ENCODE measurements at regions not wholly inside any gene's neighbourhood (a gene's known extent, or its start where the extent isn't known, plus 50 kb on each side); places are given as distances from the start of the nearest gene placed in this dataset.

DNA sequence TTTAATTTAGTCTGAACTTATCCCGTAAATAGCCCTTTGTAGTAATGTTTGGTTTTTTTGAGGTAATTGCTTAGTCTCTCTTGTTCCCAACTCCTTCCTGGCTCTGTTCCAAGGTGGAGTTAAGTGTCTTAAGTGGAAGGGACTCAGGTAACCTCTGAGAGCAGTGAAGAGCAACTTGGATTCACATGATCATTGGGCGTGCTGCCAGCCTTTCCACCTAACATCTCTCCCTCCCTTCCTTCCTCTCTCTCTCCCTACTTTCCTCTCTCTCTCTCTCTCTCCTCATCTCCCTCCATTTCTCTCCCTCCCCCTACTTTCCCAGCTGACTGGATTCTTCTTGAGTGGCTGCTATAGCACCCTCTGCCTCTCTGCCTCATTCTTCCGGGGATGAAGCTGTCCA, 232.9 kb upstream of the SASH1 start:
- DNase-seq: no peak

DNA sequence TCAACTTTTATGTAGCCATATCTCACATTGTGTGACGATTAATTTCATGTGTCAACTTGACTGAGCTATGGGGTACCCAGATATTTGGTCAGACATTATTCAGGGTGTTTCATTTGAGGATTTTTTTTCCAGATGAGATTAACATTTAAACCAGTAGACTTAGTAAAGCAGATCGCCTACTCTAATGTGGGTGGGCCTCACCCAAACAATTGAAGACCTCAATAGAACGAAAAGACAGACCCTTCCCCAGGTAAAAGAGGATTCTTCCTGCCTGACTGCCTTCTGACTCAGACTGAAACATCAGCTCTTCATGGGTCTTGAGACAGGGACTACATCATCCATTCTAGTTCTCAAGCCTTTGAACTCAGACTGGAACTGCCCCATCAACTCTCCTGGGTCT, 231.7 kb upstream of the SASH1 start:
- DNase-seq: no peak

DNA sequence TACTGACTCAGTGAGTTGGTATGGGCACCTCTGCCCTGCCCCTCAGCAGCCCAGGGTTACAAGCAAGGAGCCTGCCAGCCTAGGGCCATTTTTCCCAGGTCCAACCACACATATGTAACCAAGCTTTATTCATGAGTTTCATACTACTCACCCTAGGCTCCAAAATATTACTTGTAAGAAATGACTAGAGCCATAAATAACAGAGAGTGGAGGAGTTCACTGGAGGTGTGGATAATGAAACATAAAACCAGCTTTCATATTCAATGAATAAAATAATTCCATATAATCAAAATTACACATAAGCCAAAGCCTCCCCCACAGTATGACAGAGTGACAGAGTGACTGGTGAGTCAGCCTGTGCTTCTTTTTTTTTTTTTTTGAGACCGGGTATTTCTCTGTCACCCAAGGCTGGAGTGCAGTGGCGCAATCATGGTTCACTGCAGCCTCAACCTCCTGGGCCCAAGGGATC, 229.8 kb upstream of the SASH1 start:
- no peak for DNase-seq

DNA sequence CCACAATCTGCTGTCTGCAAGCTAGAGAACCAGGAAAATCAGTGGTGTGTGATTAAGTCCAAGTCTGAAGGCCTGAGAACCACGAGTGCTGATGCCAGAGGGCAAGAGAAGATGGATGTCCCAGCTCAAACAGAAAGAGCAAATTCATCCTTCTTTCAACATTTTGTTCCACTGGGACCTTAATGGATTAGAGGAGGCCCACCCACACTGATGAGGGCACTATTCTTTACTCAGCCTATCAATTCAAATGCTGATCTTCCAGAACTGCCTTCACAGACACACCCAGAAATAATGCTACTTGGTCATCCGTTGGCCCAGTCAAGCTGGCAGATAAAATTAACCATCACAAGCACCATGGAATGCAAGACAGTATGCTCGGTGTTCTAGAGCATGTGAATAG, 226.6 kb upstream of the SASH1 start:
- no peak for DNase-seq

DNA sequence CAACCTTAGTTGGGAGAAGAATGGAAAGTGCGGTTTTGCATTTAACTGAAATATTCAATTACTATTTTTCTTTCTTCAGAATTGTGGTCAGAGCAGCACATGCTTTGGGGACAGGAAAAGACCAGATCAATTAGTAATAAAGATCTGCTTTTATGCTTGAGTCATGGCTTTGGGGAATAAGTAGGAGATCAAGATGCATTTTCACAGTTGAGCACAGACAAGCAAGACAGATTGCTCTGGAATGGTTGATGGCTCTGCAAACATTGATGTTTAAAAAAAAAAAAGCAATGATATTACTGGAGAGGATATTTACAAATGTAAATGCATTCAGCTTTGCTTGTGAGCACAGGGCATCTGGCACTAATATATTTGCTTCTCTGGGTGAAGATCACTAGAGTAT, 224.4 kb upstream of the SASH1 start:
- DNase-seq: no peak

DNA sequence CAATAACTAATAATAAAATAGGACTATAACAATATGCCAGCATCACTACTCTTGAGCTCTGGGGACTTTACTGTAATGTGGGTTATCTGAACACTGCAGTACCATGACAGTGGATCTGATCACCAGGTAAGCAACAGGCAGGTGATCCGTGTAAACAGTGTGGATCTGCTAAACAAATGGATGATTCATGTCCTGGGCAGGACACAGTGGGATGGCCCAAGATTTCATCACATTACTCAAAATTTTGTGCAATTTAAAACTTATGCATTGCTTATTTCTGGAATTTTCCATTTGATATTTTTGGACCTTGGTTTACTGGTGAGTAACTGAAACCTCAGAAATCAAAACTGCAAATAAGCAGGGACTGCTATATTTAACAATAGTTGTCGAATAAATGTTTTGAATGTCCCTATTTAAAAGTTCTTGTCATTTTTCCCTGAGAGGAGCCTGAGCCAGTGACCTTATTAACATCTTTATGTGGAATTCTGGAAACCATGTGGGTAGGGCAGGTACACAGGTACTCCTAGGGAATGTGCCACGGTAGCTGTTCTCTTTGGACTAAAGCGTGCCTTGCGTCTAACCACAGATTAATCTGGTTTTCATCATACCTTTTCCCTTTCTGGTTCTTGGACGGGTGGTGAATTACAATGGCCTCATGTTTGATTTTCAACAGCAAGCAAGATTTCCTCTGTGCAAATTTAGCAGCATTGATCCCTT, 214.5 kb upstream of the SASH1 start:
- DNase-seq: no peak

DNA sequence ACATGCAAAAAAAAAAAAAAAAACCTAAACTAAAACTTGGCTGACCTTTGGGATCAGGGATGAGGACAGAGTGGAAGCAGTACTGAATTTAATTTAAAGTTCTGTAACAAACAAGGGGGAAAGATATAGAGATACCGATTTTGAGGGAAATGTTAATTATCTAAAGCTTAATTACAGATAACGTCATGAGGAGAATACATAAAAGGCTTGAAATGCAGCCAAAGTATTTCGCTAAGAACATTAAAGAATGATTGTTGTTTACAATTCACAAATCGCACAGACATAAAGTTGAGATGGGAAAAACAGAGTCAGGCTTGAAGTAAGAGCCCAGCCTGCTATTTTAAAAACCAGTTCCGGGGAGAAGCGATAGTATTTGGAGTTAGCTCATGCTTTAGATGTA, 208.0 kb upstream of the SASH1 start:
- no peak for DNase-seq

DNA sequence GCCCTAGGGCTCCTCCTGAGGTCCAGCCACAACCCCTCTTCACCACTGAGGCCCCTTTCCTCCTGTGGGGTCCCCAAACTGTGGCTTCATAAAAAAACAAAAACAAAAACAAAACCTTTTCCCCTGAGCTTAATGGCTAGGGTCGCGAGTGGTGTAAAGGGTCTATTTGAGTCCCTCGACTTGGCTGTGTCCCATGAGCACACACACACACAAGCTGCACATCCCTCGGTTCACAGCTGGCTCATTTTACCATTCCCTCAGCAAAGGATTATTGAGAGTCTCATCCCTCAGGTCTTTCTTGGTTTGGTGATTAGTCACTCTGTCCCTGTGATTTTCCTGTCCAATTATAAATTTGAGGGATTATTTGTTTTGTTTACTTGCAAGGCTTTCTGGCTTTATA, 206.1 kb upstream of the SASH1 start:
- no peak for DNase-seq

DNA sequence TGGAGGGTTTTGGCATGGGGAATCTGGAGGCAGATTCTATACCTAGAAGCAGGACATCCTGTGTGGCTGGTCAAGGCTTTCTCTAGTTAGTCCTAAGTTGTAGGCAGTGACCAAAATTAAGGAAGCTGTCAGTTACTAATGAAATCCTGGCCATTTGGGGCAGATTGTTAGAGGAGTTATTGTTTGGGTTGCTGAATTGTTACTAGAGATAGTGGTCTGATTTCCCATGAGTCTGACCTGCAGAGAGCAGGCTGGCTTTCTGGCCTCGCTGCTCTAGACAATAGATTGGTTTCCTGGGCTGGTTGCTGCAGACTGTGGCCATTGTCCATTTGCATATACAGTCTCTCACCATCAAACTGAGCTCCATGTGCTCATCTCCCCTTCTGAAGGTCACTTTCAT, 205.0 kb upstream of the SASH1 start:
- no peak for DNase-seq

DNA sequence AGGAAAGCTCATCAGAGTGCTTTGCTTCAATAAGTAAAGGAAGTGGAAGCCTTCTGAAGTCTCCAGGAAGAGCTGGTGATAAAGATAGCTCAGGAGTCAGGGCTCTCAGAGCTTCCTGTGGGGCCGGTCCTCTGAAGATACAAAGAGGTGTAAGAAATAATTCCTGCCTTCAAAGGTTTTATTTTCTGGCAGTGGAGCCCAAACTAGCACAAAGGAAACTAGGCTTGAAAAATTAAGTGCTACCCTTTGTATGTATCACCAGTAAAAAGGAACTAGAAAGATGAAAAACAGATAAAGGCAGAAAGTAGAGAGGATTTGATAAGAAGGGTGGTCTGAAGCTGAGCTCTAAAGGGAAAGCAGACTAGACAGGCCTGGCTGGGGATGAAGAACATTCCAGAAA, 204.1 kb upstream of the SASH1 start:
- DNase-seq: no peak

DNA sequence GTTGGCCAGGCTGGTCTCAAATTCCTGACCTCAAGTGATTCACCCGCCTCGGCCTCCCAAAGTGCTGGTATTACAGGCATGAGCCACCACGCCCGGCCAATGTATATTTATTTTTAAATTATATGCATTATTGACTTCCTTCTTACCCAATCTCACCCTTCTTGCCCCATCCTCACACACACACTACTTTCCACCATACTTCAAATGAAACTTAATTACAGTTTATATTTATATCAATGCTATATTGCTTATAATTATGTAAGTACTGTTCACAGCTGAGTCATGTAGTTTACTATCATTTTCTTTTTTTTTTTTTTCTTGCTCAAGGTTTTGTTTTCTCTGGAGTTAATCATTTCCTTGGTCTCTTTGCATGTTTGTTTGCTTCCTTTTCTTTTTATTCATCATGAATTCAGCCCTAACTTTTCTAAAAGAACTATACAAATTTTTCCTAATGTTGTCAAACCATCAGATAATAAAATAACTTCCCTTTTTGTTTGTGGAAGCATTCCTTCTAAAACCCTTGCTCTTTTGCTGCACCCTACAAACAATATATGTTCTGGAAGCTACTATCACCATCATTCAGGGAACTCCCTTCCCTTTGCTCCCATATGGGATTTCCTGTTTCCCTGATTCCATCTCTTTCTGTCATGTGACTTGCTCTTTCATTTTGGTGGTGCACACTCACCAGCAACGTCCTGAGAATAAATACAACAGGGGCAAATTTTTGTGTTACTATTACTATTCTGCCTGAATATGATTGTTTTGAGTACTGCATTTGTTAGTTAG, 201.7 kb upstream of the SASH1 start:
- no peak for DNase-seq

DNA sequence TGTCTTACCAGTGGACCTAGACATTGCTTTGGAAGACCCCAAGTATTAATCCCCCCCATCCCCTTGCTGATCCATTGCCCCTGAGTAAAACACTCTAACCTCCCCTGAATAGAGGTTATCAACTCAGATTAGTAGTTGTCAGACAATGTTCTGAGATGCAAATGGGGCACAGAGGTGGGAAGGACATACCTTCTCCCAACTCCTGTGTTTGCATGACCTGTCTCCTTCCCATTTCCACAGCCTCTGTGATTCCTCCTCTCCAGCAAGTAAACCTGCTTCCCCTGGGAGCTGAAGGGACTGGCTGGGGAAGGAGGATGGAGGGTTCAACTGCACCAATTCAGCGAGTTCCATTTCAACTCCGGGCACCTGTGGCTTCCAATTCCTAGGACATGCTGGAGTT, 199.8 kb upstream of the SASH1 start:
- no peak for DNase-seq

DNA sequence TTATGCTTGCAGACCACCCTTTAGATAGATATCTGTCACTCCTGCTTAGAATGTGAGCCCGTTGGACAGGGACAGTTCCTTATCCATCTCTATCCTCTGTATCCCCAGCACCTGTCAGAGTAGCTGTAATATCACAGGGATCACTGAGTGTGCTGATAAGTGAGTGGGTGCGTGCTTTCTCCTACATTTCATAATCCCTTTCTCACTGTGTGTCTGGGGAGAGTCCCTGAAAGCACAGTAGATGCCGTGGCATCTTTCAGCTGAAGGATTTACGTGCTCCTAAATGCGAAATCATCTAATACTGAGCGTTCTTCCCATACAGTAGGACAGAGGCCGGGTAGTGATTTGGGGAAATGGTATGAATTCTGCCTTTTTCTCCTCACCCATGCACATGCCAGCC, 198.9 kb upstream of the SASH1 start:
- no peak for DNase-seq

DNA sequence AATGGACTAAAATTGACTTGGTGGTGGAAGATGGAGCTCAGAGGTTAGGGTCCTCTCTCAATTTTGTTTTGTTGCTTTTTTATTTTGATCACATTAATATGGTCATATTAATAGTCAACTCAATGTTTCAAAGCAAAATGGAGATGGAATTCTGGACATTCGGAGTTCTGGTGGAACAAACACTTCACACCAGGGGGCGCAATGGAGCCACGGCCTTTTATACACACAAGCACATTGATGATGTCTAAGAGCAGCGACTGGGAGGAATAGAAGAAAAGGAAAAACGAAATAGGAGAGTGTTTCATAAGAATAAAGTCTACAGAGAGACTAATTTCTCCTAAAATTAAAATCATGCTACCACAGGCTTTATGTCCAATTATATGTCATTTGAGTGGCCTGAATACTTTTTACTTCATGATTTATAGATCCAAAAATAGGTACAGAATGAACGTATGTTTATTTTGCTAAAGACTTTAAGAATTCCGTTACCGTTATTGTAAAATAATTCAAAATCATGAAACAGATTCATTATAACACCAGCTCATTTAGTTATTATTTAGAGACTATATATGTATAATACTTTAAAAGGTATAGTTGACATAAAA, 197.6 kb upstream of the SASH1 start:
- peak; percentile 78 for DNase-seq

DNA sequence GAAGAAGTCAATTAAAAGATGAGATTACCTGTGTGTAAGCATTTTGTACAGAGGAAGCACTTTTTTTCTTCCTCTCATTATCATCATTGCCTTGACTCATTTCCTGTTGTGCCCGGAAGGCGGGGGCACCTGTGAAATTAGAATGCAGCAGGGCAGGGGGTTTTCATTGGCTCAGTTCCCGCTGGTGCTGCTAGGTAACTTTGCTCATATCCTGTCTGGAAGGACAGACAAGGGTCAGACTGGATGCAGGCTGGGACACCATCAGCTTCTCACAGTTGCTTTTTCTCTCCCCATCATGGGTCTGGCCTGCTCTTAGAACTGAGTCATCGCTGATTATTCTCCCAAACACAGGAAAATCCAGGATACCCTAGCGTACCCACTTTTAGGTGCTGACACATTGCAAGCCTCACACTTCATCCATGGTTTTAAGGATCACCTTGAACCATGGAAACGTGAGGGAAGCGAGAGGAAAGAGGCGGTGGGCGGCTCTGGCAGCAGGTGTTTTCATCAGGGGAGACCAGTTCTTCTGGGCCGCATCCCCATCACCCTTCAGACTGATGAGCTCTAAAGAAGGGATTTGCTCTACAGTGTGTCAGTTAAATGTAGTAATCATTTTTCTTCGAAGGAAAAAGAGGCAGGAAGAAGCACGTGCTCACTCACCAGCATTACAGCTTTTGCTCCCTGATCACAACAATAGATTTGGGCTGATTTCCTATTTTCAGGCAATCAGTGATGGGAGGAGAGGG, 195.7 kb upstream of the SASH1 start:
- peak; percentile 1 for DNase-seq

DNA sequence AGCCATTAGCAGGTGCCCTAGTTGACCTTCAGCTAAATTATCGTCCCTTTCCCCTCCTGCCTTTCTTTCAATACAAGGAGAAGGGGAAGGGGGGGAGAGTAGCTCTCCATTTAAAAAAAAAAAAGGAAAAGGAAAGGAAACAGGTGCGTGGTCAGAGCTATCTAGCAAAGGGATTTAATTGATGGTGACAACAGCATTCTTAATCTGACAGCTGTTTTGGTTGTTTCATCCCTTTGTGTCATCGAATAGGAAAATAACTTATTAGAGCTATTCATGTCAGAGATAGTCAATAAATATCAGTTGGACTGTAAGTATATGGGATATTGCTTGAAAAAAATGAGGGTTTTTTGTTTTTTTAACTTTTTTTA, 195.2 kb upstream of the SASH1 start:
- DNase-seq: no peak

DNA sequence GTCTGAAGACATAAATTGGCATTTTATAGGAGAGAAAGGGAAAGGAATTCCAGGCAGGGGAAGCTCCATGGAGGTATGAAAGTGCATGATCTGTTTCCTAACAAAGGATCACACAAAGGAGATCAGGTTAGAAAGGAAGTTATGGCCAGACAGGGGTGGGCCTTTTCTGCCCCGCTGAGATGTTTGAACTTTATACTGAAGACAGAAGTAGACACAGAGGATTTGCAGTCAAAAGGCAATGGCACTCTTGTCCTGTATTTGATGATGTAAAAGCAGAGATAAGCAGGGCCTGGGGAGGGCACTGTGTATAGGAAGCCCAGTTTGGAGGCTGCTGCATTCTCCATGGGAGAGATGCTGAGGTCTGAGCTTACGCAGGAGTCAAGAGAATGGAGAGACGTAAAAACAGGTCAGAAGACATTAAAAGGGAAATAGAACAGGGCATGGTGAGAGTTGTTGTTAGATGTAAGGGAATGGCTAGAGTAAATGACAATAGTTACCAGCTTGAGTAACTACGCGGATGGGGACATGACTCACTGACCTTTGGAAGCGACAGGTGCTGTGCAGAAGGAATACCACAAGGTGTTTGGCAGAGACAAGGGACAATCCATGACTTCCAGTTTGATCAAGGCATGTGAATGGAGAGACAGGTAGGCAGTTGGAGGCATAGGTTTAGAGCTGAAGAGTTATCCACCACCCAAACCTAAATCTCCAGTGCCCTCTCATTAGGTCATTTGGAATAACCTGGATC, 190.6 kb upstream of the SASH1 start:
- DNase-seq: no peak

DNA sequence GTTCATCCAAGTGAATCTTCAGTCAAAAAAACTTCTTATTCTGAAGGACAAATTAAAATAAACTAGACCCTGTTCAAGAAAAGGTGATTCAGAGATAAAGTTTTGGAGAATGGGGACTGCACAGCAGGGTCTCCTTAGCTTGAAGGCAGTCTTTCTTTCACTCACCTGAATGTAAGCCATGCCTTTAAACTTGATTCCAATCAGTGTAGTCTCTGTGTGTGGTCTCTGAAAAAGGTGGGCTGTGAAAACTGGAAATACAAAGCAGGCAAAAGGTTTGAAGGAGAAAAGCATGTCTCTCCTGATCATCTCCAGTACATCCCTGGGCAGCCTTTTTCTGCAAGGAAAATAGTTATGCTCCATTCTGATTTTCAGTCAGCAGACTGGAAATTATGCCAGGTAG, 188.0 kb upstream of the SASH1 start:
- no peak for DNase-seq

DNA sequence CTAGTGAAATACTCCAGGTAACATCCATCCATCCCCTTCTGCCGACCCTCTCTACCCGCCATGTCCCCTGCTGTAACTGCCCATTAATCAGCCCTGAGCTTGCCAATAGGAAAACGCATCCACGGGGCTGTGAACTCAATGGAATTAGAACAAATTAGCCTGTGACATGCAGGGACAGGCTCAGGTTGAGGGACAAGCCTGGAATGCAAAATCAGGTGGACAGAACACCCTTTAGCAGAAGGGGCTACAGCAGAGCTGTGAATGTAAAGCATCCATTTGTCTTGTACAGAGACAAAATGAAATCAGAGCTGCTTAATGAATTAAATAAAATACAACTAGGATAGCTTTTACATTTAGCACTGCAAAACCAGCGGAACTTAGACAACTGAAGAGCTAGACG, 187.3 kb upstream of the SASH1 start:
- DNase-seq: no peak

DNA sequence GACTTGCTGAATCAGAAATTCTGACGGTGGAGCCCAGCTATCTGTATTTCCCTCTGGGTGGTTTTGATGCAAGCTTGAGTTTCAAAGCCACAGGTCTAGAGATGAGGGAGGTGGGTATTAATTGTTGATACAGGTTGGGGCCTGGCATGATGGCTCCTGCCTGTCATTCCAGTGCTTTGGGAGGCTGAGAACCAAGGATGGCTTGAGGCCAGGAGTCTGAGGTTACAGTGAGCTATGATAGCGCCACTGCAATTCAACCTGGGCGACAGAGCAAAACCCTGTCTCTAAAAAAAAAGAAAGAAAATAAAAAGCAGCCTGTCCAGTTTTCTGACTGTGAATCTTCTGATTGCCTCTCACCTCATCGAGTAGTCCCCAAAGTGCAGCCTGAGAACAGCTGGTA, 184.8 kb upstream of the SASH1 start:
- DNase-seq: no peak

DNA sequence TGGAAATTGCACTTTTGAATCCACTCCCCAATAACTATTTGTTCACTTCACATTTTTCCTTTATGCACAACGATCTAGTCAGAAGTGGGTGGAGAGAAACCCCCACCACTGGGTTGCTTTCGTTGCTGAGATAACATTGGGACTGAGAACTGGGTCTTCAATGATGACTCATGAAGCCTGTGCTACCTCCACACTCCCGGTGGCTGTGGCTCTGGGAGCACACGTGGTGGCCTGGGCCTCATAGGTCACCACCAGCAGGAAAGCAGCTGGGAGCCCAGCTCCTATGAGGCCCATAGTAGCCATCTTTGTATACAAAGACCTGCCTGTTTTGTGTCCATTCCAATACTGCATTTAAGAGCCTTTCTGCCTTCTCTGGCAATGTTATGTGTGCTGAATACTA, 178.0 kb upstream of the SASH1 start:
- no peak for DNase-seq

DNA sequence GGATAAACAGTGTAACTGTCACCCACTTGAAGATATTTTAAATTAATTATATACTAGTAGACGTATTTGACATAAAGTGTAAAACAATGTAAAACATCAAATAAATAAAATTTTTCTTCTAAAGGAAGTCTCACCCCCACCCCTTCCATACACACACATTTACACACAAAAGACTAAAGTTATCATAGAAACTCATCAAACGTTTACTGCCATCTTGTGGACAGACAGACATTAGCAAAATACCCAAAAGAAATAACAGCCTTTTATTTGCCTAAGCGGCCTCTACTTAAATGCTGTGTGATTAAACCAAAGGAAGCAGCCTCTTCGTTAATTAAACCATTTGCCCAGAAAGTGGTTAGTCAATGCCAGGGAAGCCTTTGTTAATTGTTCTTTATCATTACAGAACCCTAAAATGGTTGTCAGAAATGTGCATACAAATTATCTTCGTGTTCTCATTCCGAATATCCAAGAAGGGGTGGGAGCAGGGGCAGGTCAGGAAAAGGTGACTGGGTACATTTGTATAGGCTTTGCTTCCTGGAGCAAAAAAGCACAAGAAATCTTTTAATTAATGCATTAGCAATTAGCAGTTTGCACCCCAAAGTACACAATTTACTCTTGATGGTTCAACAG, 176.2 kb upstream of the SASH1 start:
- DNase-seq: peak; percentile 61
